ENCODE measurements at regions not wholly inside any gene's neighbourhood (a gene's known extent, or its start where the extent isn't known, plus 50 kb on each side); places are given as distances from the start of the nearest gene placed in this dataset.

GRCh38 chr1:57546549-57547330, 122.9 kb upstream of the DAB1 start:
- WGBS, result 74% methylated on average over 5 of the region's 5 CpGs
- no peak for DNase-seq (ENCODE audit: low spot score)
- TF ChIP-seq EGR1 (IDR thresholded peaks at IDR 0.05; ENCODE audit: low read depth in 2 of 2) (no peak), JUND (IDR thresholded peaks at IDR 0.05) (no peak), RXRA (IDR thresholded peaks at IDR 0.05) (no peak), SP1 (IDR thresholded peaks at IDR 0.05) (no peak), NR2F2 (IDR thresholded peaks at IDR 0.05) (no peak), TAF1 (conservative IDR thresholded peaks at IDR 0.05) (no peak), FOXA1 (IDR thresholded peaks at IDR 0.05) (no peak), ZBTB33 (IDR thresholded peaks at IDR 0.05) (no peak), HNF4G (IDR thresholded peaks at IDR 0.05) (no peak), RAD21 (IDR thresholded peaks at IDR 0.05) (no peak), REST (IDR thresholded peaks at IDR 0.05) (no peak), HNF4A (conservative IDR thresholded peaks at IDR 0.05) (no peak)
- no peaks in the 10 kb centered on the region for H3K4me1 ChIP-seq (ENCODE audit: control insufficient read depth in 4 of 4, insufficient read depth in 4 of 4, low read length in 3 of 4)
- H3K4me3 ChIP-seq (ENCODE audit: low read depth in 1 of 3, low read length in 3 of 3), result no peak overlapping the region
- H3K9me3 ChIP-seq (ENCODE audit: control insufficient read depth in 4 of 4, low read length in 3 of 4), result no peaks in the 10 kb centered on the region
- no peak overlapping the region for H3K9ac ChIP-seq (ENCODE audit: low read depth in 1 of 2, low read length in 2 of 2)
- no peaks in the 10 kb centered on the region for H3K27me3 ChIP-seq (ENCODE audit: control insufficient read depth in 4 of 4, insufficient read depth in 4 of 4, low read length in 3 of 4)
- H3K36me3 ChIP-seq (ENCODE audit: control insufficient read depth in 4 of 4, insufficient read depth in 3 of 4, low read depth in 1 of 4, low read length in 3 of 4), result no peaks in the 10 kb centered on the region
- no peak overlapping the region for H3K27ac ChIP-seq (ENCODE audit: low read depth in 1 of 2, low read length in 2 of 2)

GRCh38 chr1:57544345-57544744, 120.5 kb upstream of the DAB1 start:
- 37% methylated on average over 2 of the region's 2 CpGs for WGBS
- Histone ChIP-seq H3K4me3 (ENCODE audit: low read depth in 1 of 3, low read length in 3 of 3) (no peak overlapping the region), H3K27me3 (ENCODE audit: control insufficient read depth in 4 of 4, insufficient read depth in 4 of 4, low read length in 3 of 4) (no peaks in the 10 kb centered on the region), H3K9me3 (ENCODE audit: control insufficient read depth in 4 of 4, low read length in 3 of 4) (no peaks in the 10 kb centered on the region), H3K36me3 (ENCODE audit: control insufficient read depth in 4 of 4, insufficient read depth in 3 of 4, low read depth in 1 of 4, low read length in 3 of 4) (no peaks in the 10 kb centered on the region), H3K9ac (ENCODE audit: low read depth in 1 of 2, low read length in 2 of 2) (no peak overlapping the region), H3K27ac (ENCODE audit: low read depth in 1 of 2, low read length in 2 of 2) (no peak overlapping the region), H3K4me1 (ENCODE audit: control insufficient read depth in 4 of 4, insufficient read depth in 4 of 4, low read length in 3 of 4) (no peaks in the 10 kb centered on the region)
- DNase-seq (ENCODE audit: low spot score), result no peak
- TF ChIP-seq RAD21 (IDR thresholded peaks at IDR 0.05), result no peak
- TF ChIP-seq CTCF (IDR thresholded peaks at IDR 0.05; ENCODE audit: low read depth, low read length, missing input control), result no peak
- TF ChIP-seq FOXA1 (IDR thresholded peaks at IDR 0.05), result no peak
- TF ChIP-seq HNF4A (conservative IDR thresholded peaks at IDR 0.05), result no peak
- no peak for TF ChIP-seq RXRA (IDR thresholded peaks at IDR 0.05)
- TF ChIP-seq ATF3 (IDR thresholded peaks at IDR 0.05), result no peak
- TF ChIP-seq HNF4G (IDR thresholded peaks at IDR 0.05), result no peak
- TF ChIP-seq TAF1 (conservative IDR thresholded peaks at IDR 0.05), result no peak
- no peak for TF ChIP-seq GABPA (IDR thresholded peaks at IDR 0.05 in 1 of 2, conservative IDR thresholded peaks at IDR 0.05 in 1 of 2)
- no peak for TF ChIP-seq NR2F2 (IDR thresholded peaks at IDR 0.05)
- TF ChIP-seq FOXA2 (IDR thresholded peaks at IDR 0.05), result no peak
- no peak for TF ChIP-seq JUND (IDR thresholded peaks at IDR 0.05)
- TF ChIP-seq REST (IDR thresholded peaks at IDR 0.05), result no peak
- no peak for TF ChIP-seq YY1 (IDR thresholded peaks at IDR 0.05)
- no peak for TF ChIP-seq ZBTB33 (IDR thresholded peaks at IDR 0.05)

Measured in liver (tissue), 8 donors.